ENCODE measurements at regions not wholly inside any gene's neighbourhood (a gene's known extent, or its start where the extent isn't known, plus 50 kb on each side); places are given as distances from the start of the nearest gene placed in this dataset.
A peak's percentile ranks its signal among the peaks of the same experiment; 100 is the strongest.

DNA sequence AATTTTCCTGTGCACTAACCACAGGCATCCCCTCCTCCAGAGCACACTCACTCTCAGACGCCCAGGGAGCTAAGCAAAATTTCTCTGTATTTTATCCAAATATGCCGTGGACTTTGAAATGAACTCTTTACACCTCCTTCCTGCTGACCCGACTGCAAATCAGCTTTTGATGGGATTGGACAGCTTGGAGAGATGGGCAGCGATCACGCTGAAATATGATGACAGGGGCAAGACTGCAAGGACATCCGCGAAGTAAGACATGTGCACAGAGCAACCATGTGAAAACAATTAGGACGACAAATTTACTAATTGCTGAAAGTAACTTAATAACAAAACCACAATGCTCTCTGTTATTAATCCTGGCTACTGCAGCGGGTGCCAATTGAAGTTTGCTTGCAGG, 64.6 kb upstream of the CLDN14 start:
- Histone ChIP-seq H3K27me3 (ENCODE audit: control insufficient read depth, insufficient read depth, low read length) (peaks cover 21% of the 10 kb centered on the region), H3K36me3 (ENCODE audit: control insufficient read depth, insufficient read depth, low read length) (no peaks in the 10 kb centered on the region), H3K27ac (ENCODE audit: low read length) (no peak overlapping the region), H3K4me1 (ENCODE audit: control insufficient read depth, insufficient read depth, low read length) (peaks cover 25% of the 10 kb centered on the region), H3K9me3 (replicated peaks; ENCODE audit: control insufficient read depth, low read depth, low read length) (no peaks in the 10 kb centered on the region), H3K4me3 (ENCODE audit: low read length) (no peak overlapping the region)
- no peak for DNase-seq
- 20% methylated on average over 4 of the region's 9 CpGs for WGBS (ENCODE audit: insufficient coverage)

DNA sequence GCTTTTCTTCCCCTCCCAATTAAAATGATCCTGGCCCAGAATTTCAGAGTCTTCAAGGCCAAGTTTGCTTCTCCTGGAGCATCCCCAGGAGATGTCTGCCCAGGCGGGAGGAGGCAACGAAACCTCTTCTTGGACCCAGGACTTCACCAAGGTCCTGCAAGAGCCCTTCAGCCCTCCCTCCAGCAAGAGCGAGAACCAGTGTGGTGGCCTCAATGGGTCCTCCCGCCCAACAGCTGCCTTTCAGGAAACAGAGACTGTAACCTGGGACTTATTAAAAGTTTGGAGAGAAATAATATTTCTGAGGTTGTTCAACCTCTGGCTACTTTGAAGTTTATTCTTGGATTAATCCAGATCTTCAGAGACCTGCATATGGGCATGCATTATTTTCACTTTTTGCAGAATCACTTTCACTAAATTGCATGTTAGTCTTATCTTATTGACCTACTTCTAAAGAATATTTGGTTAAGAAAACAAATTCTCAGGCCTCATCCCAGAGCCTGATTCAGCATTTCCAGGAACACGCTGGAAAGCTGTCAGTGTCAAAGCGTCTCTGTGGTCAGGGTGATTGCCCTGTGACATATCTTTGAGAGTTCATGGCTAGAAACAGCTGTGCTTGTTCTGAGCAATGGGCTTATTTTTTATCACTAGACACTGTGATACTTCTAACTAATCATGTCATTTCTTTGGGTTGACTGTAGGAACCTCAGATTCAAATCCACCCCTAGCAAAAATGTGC, 66.0 kb upstream of the CLDN14 start:
- Histone ChIP-seq H3K4me1 (ENCODE audit: control insufficient read depth, insufficient read depth, low read length) (peaks cover 39% of the 10 kb centered on the region), H3K9me3 (replicated peaks; ENCODE audit: control insufficient read depth, low read depth, low read length) (no peaks in the 10 kb centered on the region), H3K4me3 (ENCODE audit: low read length) (no peak overlapping the region), H3K27me3 (ENCODE audit: control insufficient read depth, insufficient read depth, low read length) (peaks cover 18% of the 10 kb centered on the region), H3K36me3 (ENCODE audit: control insufficient read depth, insufficient read depth, low read length) (no peaks in the 10 kb centered on the region), H3K27ac (ENCODE audit: low read length) (no peak overlapping the region)
- DNase-seq = no peak
- 41% methylated on average over 5 of the region's 6 CpGs for WGBS (ENCODE audit: insufficient coverage)

DNA sequence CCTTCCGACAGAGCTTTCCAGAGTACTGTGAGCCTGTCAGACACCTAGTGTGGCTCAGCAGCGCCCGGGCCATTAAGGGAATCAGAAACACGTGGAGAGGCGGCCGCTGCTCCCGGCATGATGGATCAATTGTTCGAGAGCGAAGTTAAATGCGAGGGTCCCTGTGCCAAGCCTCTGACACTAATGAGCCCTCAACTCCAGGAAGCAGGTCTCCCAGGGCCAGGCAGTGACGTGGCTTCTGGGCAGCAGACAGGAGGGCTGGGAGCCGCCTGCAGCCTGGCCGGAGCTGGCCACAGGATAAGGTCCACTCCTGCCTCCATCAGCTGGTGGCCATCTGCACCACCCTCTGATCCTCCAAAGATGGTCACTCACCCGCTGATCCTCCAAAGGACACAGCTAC, 67.5 kb upstream of the CLDN14 start:
- no peaks in the 10 kb centered on the region for H3K9me3 ChIP-seq (replicated peaks; ENCODE audit: control insufficient read depth, low read depth, low read length)
- H3K4me3 ChIP-seq (ENCODE audit: low read length) = no peak overlapping the region
- WGBS (ENCODE audit: insufficient coverage) = 37% methylated on average over 10 of the region's 14 CpGs
- H3K4me1 ChIP-seq (ENCODE audit: control insufficient read depth, insufficient read depth, low read length) = peaks cover 52% of the 10 kb centered on the region
- no peaks in the 10 kb centered on the region for H3K36me3 ChIP-seq (ENCODE audit: control insufficient read depth, insufficient read depth, low read length)
- no peak overlapping the region for H3K27ac ChIP-seq (ENCODE audit: low read length)
- H3K27me3 ChIP-seq (ENCODE audit: control insufficient read depth, insufficient read depth, low read length) = peaks cover 11% of the 10 kb centered on the region
- no peak for DNase-seq

DNA sequence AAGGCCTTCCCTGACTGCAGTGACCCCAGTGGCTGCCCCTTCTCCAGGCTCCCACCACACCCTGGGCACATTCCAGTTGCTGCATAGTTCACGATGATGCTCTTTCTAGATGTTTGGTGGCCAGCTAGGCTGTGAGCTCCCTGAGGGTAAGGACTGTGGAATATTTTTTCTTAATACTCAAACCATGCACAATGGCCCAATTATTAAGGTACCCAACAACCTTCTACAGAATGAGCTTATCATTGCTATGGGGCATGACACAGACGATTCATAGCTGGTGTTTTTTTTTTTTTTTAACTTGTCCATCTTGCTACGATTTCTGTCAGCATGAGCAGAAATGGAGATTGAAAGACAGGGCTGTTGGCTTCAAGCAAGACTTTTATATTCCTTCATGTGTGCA, 68.9 kb upstream of the CLDN14 start:
- no peak overlapping the region for H3K4me3 ChIP-seq (ENCODE audit: low read length)
- WGBS (ENCODE audit: insufficient coverage) = no CpG with 5 or more reads among the region's 3 CpGs
- no peak overlapping the region for H3K27ac ChIP-seq (ENCODE audit: low read length)
- no peak for DNase-seq
- H3K36me3 ChIP-seq (ENCODE audit: control insufficient read depth, insufficient read depth, low read length) = no peaks in the 10 kb centered on the region
- H3K4me1 ChIP-seq (ENCODE audit: control insufficient read depth, insufficient read depth, low read length) = peaks cover 58% of the 10 kb centered on the region
- no peaks in the 10 kb centered on the region for H3K9me3 ChIP-seq (replicated peaks; ENCODE audit: control insufficient read depth, low read depth, low read length)
- peaks cover 3% of the 10 kb centered on the region for H3K27me3 ChIP-seq (ENCODE audit: control insufficient read depth, insufficient read depth, low read length)

GRCh38 chr21:36549470-36549869, 69.5 kb upstream of the CLDN14 start:
- H3K4me1 ChIP-seq (ENCODE audit: control insufficient read depth, insufficient read depth, low read length) = peaks cover 56% of the 10 kb centered on the region
- 43% methylated on average over 7 of the region's 7 CpGs for WGBS (ENCODE audit: insufficient coverage)
- H3K9me3 ChIP-seq (replicated peaks; ENCODE audit: control insufficient read depth, low read depth, low read length) = no peaks in the 10 kb centered on the region
- no peak overlapping the region for H3K4me3 ChIP-seq (ENCODE audit: low read length)
- no peaks in the 10 kb centered on the region for H3K36me3 ChIP-seq (ENCODE audit: control insufficient read depth, insufficient read depth, low read length)
- DNase-seq = no peak
- peak overlapping the region; percentile 42 for H3K27ac ChIP-seq (ENCODE audit: low read length)
- no peaks in the 10 kb centered on the region for H3K27me3 ChIP-seq (ENCODE audit: control insufficient read depth, insufficient read depth, low read length)

GRCh38 chr21:36550761-36551160, 70.8 kb upstream of the CLDN14 start:
- DNase-seq = no peak
- Histone ChIP-seq H3K9me3 (replicated peaks; ENCODE audit: control insufficient read depth, low read depth, low read length) (no peaks in the 10 kb centered on the region), H3K4me3 (ENCODE audit: low read length) (no peak overlapping the region), H3K4me1 (ENCODE audit: control insufficient read depth, insufficient read depth, low read length) (peaks cover 60% of the 10 kb centered on the region), H3K27ac (ENCODE audit: low read length) (peak overlapping the region; percentile 79), H3K36me3 (ENCODE audit: control insufficient read depth, insufficient read depth, low read length) (no peaks in the 10 kb centered on the region), H3K27me3 (ENCODE audit: control insufficient read depth, insufficient read depth, low read length) (no peaks in the 10 kb centered on the region)
- WGBS (ENCODE audit: insufficient coverage) = 35% methylated on average over 3 of the region's 7 CpGs

DNA sequence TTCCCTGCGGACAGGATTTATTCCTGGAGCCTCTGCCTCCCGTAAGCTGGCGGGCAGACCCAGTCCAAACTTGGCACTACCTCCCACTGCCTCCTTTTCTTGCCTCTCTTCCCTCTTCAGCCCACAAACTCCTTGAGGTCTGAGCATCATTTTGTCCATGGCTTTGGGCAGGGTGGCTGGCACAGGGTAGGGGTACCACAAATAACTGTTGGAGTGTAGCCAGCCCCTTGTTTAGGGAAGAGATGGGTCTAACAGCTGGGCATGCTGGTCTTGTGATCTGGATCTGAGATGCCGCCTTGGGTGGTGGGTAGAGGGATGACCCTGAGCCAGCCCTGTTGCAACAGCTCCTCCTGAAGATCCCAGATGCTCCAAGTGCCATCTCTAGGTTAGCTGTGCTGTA, 71.4 kb upstream of the CLDN14 start:
- DNase-seq = no peak
- peaks cover 65% of the 10 kb centered on the region for H3K4me1 ChIP-seq (ENCODE audit: control insufficient read depth, insufficient read depth, low read length)

DNA sequence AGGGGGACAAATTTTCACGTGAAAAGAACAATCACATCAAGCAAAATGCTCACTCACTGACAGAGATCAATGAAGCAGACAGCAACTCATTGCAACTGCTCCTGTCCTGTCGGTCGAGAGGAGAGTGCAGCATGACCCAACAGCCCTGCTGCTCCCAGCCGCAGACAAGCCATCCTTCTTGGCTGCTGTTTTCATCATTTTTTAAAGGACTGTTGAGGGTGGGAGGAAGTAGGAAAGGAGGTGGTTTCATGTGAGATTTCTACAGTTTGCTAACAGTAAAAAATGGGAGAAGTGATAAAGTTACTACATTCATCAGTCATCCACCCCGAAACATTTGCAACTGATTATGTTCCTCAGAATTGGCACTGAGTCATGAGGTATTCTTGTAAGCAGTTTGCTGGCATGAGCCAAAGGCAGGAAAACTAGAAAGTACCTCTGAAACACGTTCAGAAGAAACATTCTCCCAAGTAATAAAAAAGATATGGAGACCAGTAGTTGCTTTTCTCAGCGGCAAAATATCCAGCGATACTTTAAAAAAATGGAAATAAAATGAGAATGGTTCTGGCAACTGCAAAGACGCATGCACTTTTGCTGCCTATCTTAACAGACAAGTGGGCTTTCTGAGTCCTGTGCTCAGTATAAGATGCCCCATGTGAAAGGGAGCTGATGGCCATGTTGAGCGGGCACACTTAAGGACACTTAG, 72.0 kb upstream of the CLDN14 start:
- peak; percentile 72 for DNase-seq
- Histone ChIP-seq H3K4me3 (ENCODE audit: low read length) (no peak overlapping the region), H3K27me3 (ENCODE audit: control insufficient read depth, insufficient read depth, low read length) (no peaks in the 10 kb centered on the region), H3K4me1 (ENCODE audit: control insufficient read depth, insufficient read depth, low read length) (peaks cover 66% of the 10 kb centered on the region), H3K36me3 (ENCODE audit: control insufficient read depth, insufficient read depth, low read length) (no peaks in the 10 kb centered on the region), H3K27ac (ENCODE audit: low read length) (peak overlapping the region; percentile 79), H3K9me3 (replicated peaks; ENCODE audit: control insufficient read depth, low read depth, low read length) (no peaks in the 10 kb centered on the region)
- 27% methylated on average over 4 of the region's 10 CpGs for WGBS (ENCODE audit: insufficient coverage)

More for the DNA sequence above, 71.4 kb upstream of the CLDN14 start:
- Histone ChIP-seq H3K9me3 (replicated peaks; ENCODE audit: control insufficient read depth, low read depth, low read length) (no peaks in the 10 kb centered on the region), H3K27me3 (ENCODE audit: control insufficient read depth, insufficient read depth, low read length) (no peaks in the 10 kb centered on the region), H3K36me3 (ENCODE audit: control insufficient read depth, insufficient read depth, low read length) (no peaks in the 10 kb centered on the region), H3K4me3 (ENCODE audit: low read length) (no peak overlapping the region), H3K27ac (ENCODE audit: low read length) (peak overlapping the region; percentile 79)
- WGBS (ENCODE audit: insufficient coverage) = 100% methylated on average over 1 of the region's 4 CpGs

- H3K27me3 ChIP-seq (ENCODE audit: control insufficient read depth, insufficient read depth, low read length) = no peaks in the 10 kb centered on the region
- DNase-seq = peak; percentile 44
Observed at GRCh38 chr21:36552434-36552785, 72.5 kb upstream of the CLDN14 start.

GRCh38 chr21:36553406-36553805, 73.5 kb upstream of the CLDN14 start:
- DNase-seq = no peak
- H3K27me3 ChIP-seq (ENCODE audit: control insufficient read depth, insufficient read depth, low read length) = no peaks in the 10 kb centered on the region
- no peak overlapping the region for H3K4me3 ChIP-seq (ENCODE audit: low read length)
- H3K36me3 ChIP-seq (ENCODE audit: control insufficient read depth, insufficient read depth, low read length) = no peaks in the 10 kb centered on the region
- H3K9me3 ChIP-seq (replicated peaks; ENCODE audit: control insufficient read depth, low read depth, low read length) = no peaks in the 10 kb centered on the region
- WGBS (ENCODE audit: insufficient coverage) = 87% methylated on average over 2 of the region's 6 CpGs
- H3K27ac ChIP-seq (ENCODE audit: low read length) = peak overlapping the region; percentile 79
- H3K4me1 ChIP-seq (ENCODE audit: control insufficient read depth, insufficient read depth, low read length) = peaks cover 66% of the 10 kb centered on the region

More at GRCh38 chr21:36552434-36552785, 72.5 kb upstream of the CLDN14 start:
- Histone ChIP-seq H3K36me3 (ENCODE audit: control insufficient read depth, insufficient read depth, low read length) (no peaks in the 10 kb centered on the region), H3K9me3 (replicated peaks; ENCODE audit: control insufficient read depth, low read depth, low read length) (no peaks in the 10 kb centered on the region), H3K4me3 (ENCODE audit: low read length) (no peak overlapping the region), H3K27ac (ENCODE audit: low read length) (peak overlapping the region; percentile 79), H3K4me1 (ENCODE audit: control insufficient read depth, insufficient read depth, low read length) (peaks cover 66% of the 10 kb centered on the region)
